ENCODE measurements at regions not wholly inside any gene's neighbourhood (a gene's known extent, or its start where the extent isn't known, plus 50 kb on each side); places are given as distances from the start of the nearest gene placed in this dataset.

GRCh38 chr2:52074130-52074719, 1042.3 kb upstream of the NRXN1 start:
- H3K4me3 ChIP-seq (ENCODE audit: control insufficient read depth, low read depth, low read length): no peak overlapping the region
- no peak for TF ChIP-seq CTCF (IDR thresholded peaks at IDR 0.05; ENCODE audit: control insufficient read depth, insufficient read depth, low read depth, low read length, missing control alignments)
- DNase-seq (ENCODE audit: low read depth): no peak

- no peak for TF ChIP-seq CTCF (IDR thresholded peaks at IDR 0.05; ENCODE audit: control insufficient read depth, insufficient read depth, low read depth, low read length, missing control alignments)
- no peak for DNase-seq (ENCODE audit: low read depth)
- H3K4me3 ChIP-seq (ENCODE audit: control insufficient read depth, low read depth, low read length): no peak overlapping the region
These were observed 1041.0 kb upstream of the NRXN1 start for GRCh38 chr2:52072949-52073348.

GRCh38 chr2:52070665-52071064, 1038.7 kb upstream of the NRXN1 start:
- no peak for TF ChIP-seq CTCF (IDR thresholded peaks at IDR 0.05; ENCODE audit: control insufficient read depth, insufficient read depth, low read depth, low read length, missing control alignments)
- no peak for DNase-seq (ENCODE audit: low read depth)
- no peak overlapping the region for H3K4me3 ChIP-seq (ENCODE audit: control insufficient read depth, low read depth, low read length)

GRCh38 chr2:52064234-52064633, 1032.3 kb upstream of the NRXN1 start:
- TF ChIP-seq CTCF (IDR thresholded peaks at IDR 0.05; ENCODE audit: control insufficient read depth, insufficient read depth, low read depth, low read length, missing control alignments): no peak
- no peak overlapping the region for H3K4me3 ChIP-seq (ENCODE audit: control insufficient read depth, low read depth, low read length)
- DNase-seq (ENCODE audit: low read depth): no peak

- DNase-seq (ENCODE audit: low read depth): no peak
- no peak for TF ChIP-seq CTCF (IDR thresholded peaks at IDR 0.05; ENCODE audit: control insufficient read depth, insufficient read depth, low read depth, low read length, missing control alignments)
- H3K4me3 ChIP-seq (ENCODE audit: control insufficient read depth, low read depth, low read length): no peak overlapping the region
These were observed 1022.9 kb upstream of the NRXN1 start for GRCh38 chr2:52054824-52055223.

- no peak for TF ChIP-seq CTCF (IDR thresholded peaks at IDR 0.05; ENCODE audit: control insufficient read depth, insufficient read depth, low read depth, low read length, missing control alignments)
- no peak for DNase-seq (ENCODE audit: low read depth)
- H3K4me3 ChIP-seq (ENCODE audit: control insufficient read depth, low read depth, low read length): no peak overlapping the region
These were observed 1004.9 kb upstream of the NRXN1 start for GRCh38 chr2:52036853-52037252.

GRCh38 chr2:52036024-52036423, 1004.1 kb upstream of the NRXN1 start:
- TF ChIP-seq CTCF (IDR thresholded peaks at IDR 0.05; ENCODE audit: control insufficient read depth, insufficient read depth, low read depth, low read length, missing control alignments): no peak
- no peak for DNase-seq (ENCODE audit: low read depth)
- no peak overlapping the region for H3K4me3 ChIP-seq (ENCODE audit: control insufficient read depth, low read depth, low read length)
